GM21737 (cell line): ENCODE measurements at regions not wholly inside any gene's neighbourhood (a gene's known extent, or its start where the extent isn't known, plus 50 kb on each side); places are given as distances from the start of the nearest gene placed in this dataset.
"Not testable (repeated sequence)": the region's sequence is repeated elsewhere in the genome, so short reads cannot be mapped to it uniquely, and the experiment has no call there.

Source experiments
- ATAC-seq: cut with Tn5 transposase; IDR thresholded peaks from one replicate; pipeline ENCODE4 v1.9.1; 2021; ENCODE audit warnings: mild to moderate bottlenecking, moderate library complexity; ENCODE audit not compliant: unreplicated experiment

- no peak for ATAC-seq
Observed at GRCh38 chr4:82097504-82097903, 276.3 kb downstream of the HNRNPD start.

- no peak for ATAC-seq
Observed at GRCh38 chr4:82090717-82091116, 283.1 kb downstream of the HNRNPD start.

- no peak for ATAC-seq
Observed at GRCh38 chr4:82084747-82085146, 289.0 kb downstream of the HNRNPD start.

GRCh38 chr4:82077471-82077995 is 296.3 kb downstream of the HNRNPD start:
- not testable (repeated sequence) for ATAC-seq

- ATAC-seq: no peak
Observed at GRCh38 chr4:82076809-82077208, 297.0 kb downstream of the HNRNPD start.

- ATAC-seq: no peak
Observed at GRCh38 chr4:82076359-82076758, 297.4 kb downstream of the HNRNPD start.

GRCh38 chr4:82071951-82072350 is 301.8 kb downstream of the HNRNPD start:
- ATAC-seq: no peak

- ATAC-seq: no peak
Observed at GRCh38 chr4:82069883-82070638, 303.7 kb downstream of the HNRNPD start.

- no peak for ATAC-seq
Observed at GRCh38 chr4:82063017-82063416, 310.8 kb downstream of the HNRNPD start.

GRCh38 chr4:82057990-82058544 is 315.7 kb downstream of the HNRNPD start:
- ATAC-seq: no peak

GRCh38 chr4:82055156-82055555 is 318.6 kb downstream of the HNRNPD start:
- no peak for ATAC-seq

- no peak for ATAC-seq
Observed at GRCh38 chr4:82053396-82053795, 320.4 kb downstream of the HNRNPD start.

- ATAC-seq: no peak
Observed at GRCh38 chr4:82050796-82051195, 323.0 kb downstream of the HNRNPD start.

GRCh38 chr4:82049294-82049693 is 324.5 kb downstream of the HNRNPD start:
- ATAC-seq: no peak

- ATAC-seq: no peak
Observed at GRCh38 chr4:82047731-82048130, 326.1 kb downstream of the HNRNPD start.

GRCh38 chr4:82046796-82047195 is 327.0 kb downstream of the HNRNPD start:
- ATAC-seq: no peak

GRCh38 chr4:82045267-82045666 is 328.5 kb downstream of the HNRNPD start:
- no peak for ATAC-seq

- ATAC-seq: no peak
Observed at GRCh38 chr4:82044141-82044993, 329.4 kb downstream of the HNRNPD start.

GRCh38 chr4:82043809-82044137 is 330.0 kb downstream of the HNRNPD start:
- ATAC-seq: no peak

GRCh38 chr4:82043081-82043808 is 330.5 kb downstream of the HNRNPD start:
- ATAC-seq: no peak

- no peak for ATAC-seq
Observed at GRCh38 chr4:82042042-82042441, 331.7 kb downstream of the HNRNPD start.
